H1 (cell line): ENCODE measurements at regions not wholly inside any gene's neighbourhood (a gene's known extent, or its start where the extent isn't known, plus 50 kb on each side); places are given as distances from the start of the nearest gene placed in this dataset.

Experiments used
- CTCF ChIA-PET: fragments of 300-600 bp; sonication (Branson Sonifier 250); formaldehyde crosslinking; loops from one replicate; lab custom pipeline; 2021; ENCODE audit not compliant: partially characterized antibody; lab: Charles Lee
- POLR2A ChIA-PET: fragments of 300-600 bp; sonication (Branson Sonifier 250); formaldehyde crosslinking; loops from one replicate; lab custom pipeline; 2021; ENCODE audit warnings: inconsistent platforms; ENCODE audit not compliant: partially characterized antibody; lab: Charles Lee
- DNase-seq, 2 experiments: peaks; one replicate each; pipeline versions ENCODE4 v3.0.0 to v3.0.0-alpha.2; 2010 to 2022; ENCODE audit warnings: low spot score in 2 of 2, low read depth in 1 of 2, mixed read lengths in 1 of 2
- FAIRE-seq: peaks from 2 replicates; lab custom pipeline; 2011; peaks lifted over from hg19 to GRCh38; lab: Jason Lieb, UNC
- H2AFZ ChIP-seq: 2 replicates; pipeline ENCODE4 v1.8.1; 2012; ENCODE audit warnings: low read length, inconsistent platforms
- H2AK5ac ChIP-seq: 2 replicates; pipeline ENCODE4 v1.6.1; 2013; ENCODE audit warnings: low read depth, low read length
- H2BK120ac ChIP-seq: replicated peaks from 2 replicates; pipeline ENCODE3; 2013; ENCODE audit warnings: low read depth, low read length, inconsistent platforms
- H2BK12ac ChIP-seq: 2 replicates; pipeline ENCODE4 v1.6.1; 2013; ENCODE audit warnings: low read depth, low read length
- H2BK15ac ChIP-seq: 2 replicates; pipeline ENCODE4 v1.6.1; 2013; ENCODE audit warnings: low read length
- H2BK20ac ChIP-seq: 2 replicates; pipeline ENCODE4 v1.6.1; 2013; ENCODE audit warnings: low read length
- H2BK5ac ChIP-seq: 2 replicates; pipeline ENCODE4 v1.6.1; 2013; ENCODE audit warnings: low read depth, low read length
- H3K14ac ChIP-seq: 2 replicates; pipeline ENCODE4 v1.6.1; 2013; ENCODE audit warnings: inconsistent platforms; ENCODE audit not compliant: insufficient read length
- H3K18ac ChIP-seq: 2 replicates; pipeline ENCODE4 v1.6.1; 2013; ENCODE audit warnings: low read length; ENCODE audit errors: extremely low read depth
- H3K23ac ChIP-seq: 2 replicates; pipeline ENCODE4 v1.6.1; 2013; ENCODE audit warnings: inconsistent platforms; ENCODE audit not compliant: insufficient read length
- H3K23me2 ChIP-seq: 2 replicates; pipeline ENCODE4 v1.6.1; 2013; ENCODE audit warnings: low read depth, low read length
- H3K27ac ChIP-seq: 2 replicates; pipeline ENCODE4 v1.6.1; 2011; ENCODE audit warnings: low read depth, low read length, inconsistent platforms
- H3K27me3 ChIP-seq, 4 experiments: replicated peaks in 1 of 4; 1 replicate in 1 of 4; 2 replicates in 3 of 4; pipeline versions ENCODE4 v1.6.1 to v1.8.1; 2011 to 2013; ENCODE audit warnings: low read length in 3 of 4, mild to moderate bottlenecking in 3 of 4, inconsistent platforms in 2 of 4, mixed read lengths in 2 of 4, moderate library complexity in 1 of 4; ENCODE audit not compliant: control insufficient read depth in 3 of 4, insufficient read depth in 3 of 4; ENCODE audit errors: extremely low read depth in 1 of 4
- H3K36me3 ChIP-seq, 4 experiments: 2 replicates each; pipeline versions ENCODE4 v1.6.1 to v1.8.1; 2011 to 2013; ENCODE audit warnings: mild to moderate bottlenecking in 4 of 4, low read length in 3 of 4, moderate library complexity in 2 of 4, control low read depth in 1 of 4, inconsistent platforms in 1 of 4; ENCODE audit not compliant: insufficient read depth in 4 of 4, control insufficient read depth in 2 of 4
- H3K4ac ChIP-seq: replicated peaks from 2 replicates; pipeline ENCODE3; 2013; ENCODE audit warnings: low read length, low read depth, mixed read lengths, inconsistent platforms; ENCODE audit not compliant: insufficient read length
- H3K4me1 ChIP-seq, 4 experiments: replicated peaks in 1 of 4; 1 replicate in 1 of 4; 2 replicates in 3 of 4; pipeline versions ENCODE4 v1.6.1 to v1.8.1; 2011 to 2013; ENCODE audit warnings: low read length in 3 of 4, inconsistent platforms in 2 of 4, mixed read lengths in 1 of 4; ENCODE audit not compliant: insufficient read depth in 4 of 4, control insufficient read depth in 3 of 4
- H3K4me2 ChIP-seq, 2 experiments: 2 replicates each; pipeline versions ENCODE4 v1.6.1 to v1.8.1; 2011 to 2013; ENCODE audit warnings: low read depth in 2 of 2, low read length in 2 of 2, control low read depth in 1 of 2, inconsistent platforms in 1 of 2, mild to moderate bottlenecking in 1 of 2; ENCODE audit not compliant: insufficient read depth in 1 of 2
- H3K4me3 ChIP-seq, 4 experiments: fragments of 200-600, 300-600 bp in 1 of 4; sonication (generic), shearing (Covaris generic), sonication (Bioruptor Twin) in 1 of 4; 2 replicates each; pipeline versions ENCODE4 v1.5.1 to v1.8.1; 2011 to 2016; ENCODE audit warnings: low read length in 4 of 4, low read depth in 3 of 4, control low read depth in 2 of 4, inconsistent platforms in 2 of 4, mild to moderate bottlenecking in 2 of 4, mixed read lengths in 1 of 4, moderate library complexity in 1 of 4; ENCODE audit not compliant: insufficient read depth in 2 of 4; ENCODE audit errors: extremely low read depth in 1 of 4
- H3K56ac ChIP-seq: replicated peaks from 2 replicates; pipeline ENCODE3; 2013; ENCODE audit warnings: low read depth, mild to moderate bottlenecking, mixed read lengths, low read length, inconsistent platforms; ENCODE audit not compliant: insufficient read length
- H3K79me1 ChIP-seq: 2 replicates; pipeline ENCODE4 v1.6.1; 2013; ENCODE audit warnings: low read depth, low read length, control low read depth
- H3K79me2 ChIP-seq, 2 experiments: 2 replicates each; pipeline versions ENCODE4 v1.6.1 to v1.8.1; 2012 to 2013; ENCODE audit warnings: low read length in 2 of 2, mild to moderate bottlenecking in 2 of 2, inconsistent platforms in 1 of 2; ENCODE audit not compliant: insufficient read depth in 2 of 2, control insufficient read depth in 1 of 2
- H3K9ac ChIP-seq, 4 experiments: replicated peaks in 1 of 4; 1 replicate in 1 of 4; 2 replicates in 3 of 4; pipeline versions ENCODE4 v1.6.1 to v1.8.1; 2011 to 2013; ENCODE audit warnings: low read depth in 3 of 4, low read length in 3 of 4, control low read depth in 2 of 4, mild to moderate bottlenecking in 2 of 4, moderate library complexity in 2 of 4, inconsistent platforms in 1 of 4; ENCODE audit errors: extremely low read depth in 1 of 4
- H3K9me3 ChIP-seq, 2 experiments: 2 replicates each; pipeline versions ENCODE4 v1.6.1 to v1.8.1; 2012 to 2013; ENCODE audit warnings: mild to moderate bottlenecking in 2 of 2, moderate library complexity in 2 of 2, control low read depth in 1 of 2, inconsistent platforms in 1 of 2, low read depth in 1 of 2, low read length in 1 of 2, mixed read lengths in 1 of 2; ENCODE audit not compliant: insufficient read depth in 2 of 2
- H4K20me1 ChIP-seq, 2 experiments: replicated peaks in 1 of 2; 2 replicates each; pipeline versions ENCODE3 to v1.8.1; 2011 to 2013; ENCODE audit warnings: inconsistent platforms in 2 of 2, low read length in 2 of 2, mild to moderate bottlenecking in 1 of 2; ENCODE audit not compliant: insufficient read depth in 2 of 2, control insufficient read depth in 1 of 2
- H4K5ac ChIP-seq: 2 replicates; pipeline ENCODE4 v1.6.1; 2013; ENCODE audit warnings: low read length, low read depth, mixed read lengths, inconsistent platforms; ENCODE audit not compliant: insufficient read length
- H4K8ac ChIP-seq: 2 replicates; pipeline ENCODE4 v1.8.0; 2013; ENCODE audit warnings: mild to moderate bottlenecking, moderate library complexity, low read length, inconsistent platforms; ENCODE audit not compliant: insufficient read depth; ENCODE audit errors: extremely low read depth
- H4K91ac ChIP-seq: replicated peaks from 2 replicates; pipeline ENCODE3; 2013; ENCODE audit warnings: low read length, mixed read lengths, inconsistent platforms; ENCODE audit not compliant: insufficient read length
- WGBS, 2 experiments: shearing (Covaris generic) in 1 of 2; methylation state at CpG; one replicate each; pipeline versions ENCODE4 v1.1.6 to v1.1.7; 2013 to 2015; ENCODE audit warnings: low lambda C conversion rate in 2 of 2, mixed read lengths in 2 of 2, inconsistent platforms in 1 of 2, low coverage in 1 of 2, missing lambda C conversion rate in 1 of 2; ENCODE audit not compliant: insufficient replicate concordance in 2 of 2, insufficient coverage in 1 of 2, insufficient read length in 1 of 2; ENCODE audit errors: extremely low coverage in 1 of 2, missing lambda C conversion rate in 1 of 2; 5-methylcytosine and 5-hydroxymethylcytosine counted together

DNA sequence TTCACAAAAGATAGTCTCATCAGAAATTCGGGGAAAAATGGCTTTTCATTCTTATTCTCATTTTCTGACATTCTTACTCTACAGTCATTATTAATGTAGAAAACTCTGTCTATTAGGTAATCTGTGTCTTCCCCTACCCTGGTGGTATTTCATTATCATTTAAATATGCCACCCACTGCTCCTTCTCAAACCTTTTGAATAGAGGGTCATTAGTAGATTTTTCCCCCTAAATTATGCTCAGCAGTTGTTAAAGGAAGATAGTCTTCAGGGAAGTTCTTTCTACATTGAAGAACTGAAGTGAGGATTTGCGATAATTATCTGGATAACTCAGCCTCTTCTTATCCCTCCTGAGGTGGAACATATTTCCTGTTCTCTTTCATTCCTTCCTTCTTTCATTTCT, 989.5 kb upstream of the RBFOX1 start:
- H4K91ac ChIP-seq, result no peak overlapping the region
- H3K4me1 ChIP-seq, result peaks cover 2 to 31% (median 19%) of the 10 kb centered on the region in 4 experiments; a peak in 5 of 7 replicates
- H3K27ac ChIP-seq, result peak overlapping the region; percentile 2; the same call in 1 of the 2 replicates
- no peak overlapping the region for H2BK12ac ChIP-seq
- H3K14ac ChIP-seq, result no peak overlapping the region
- H3K4me2 ChIP-seq, result peak overlapping the region; percentile 6 to 17; a peak in 1 of 4 replicates
- H3K18ac ChIP-seq, result no peak overlapping the region
- FAIRE-seq, result no peak
- H4K5ac ChIP-seq, result peak overlapping the region; percentile 64
- no peak overlapping the region for H2BK15ac ChIP-seq
- H4K20me1 ChIP-seq, result no peaks in the 10 kb centered on the region
- H3K23me2 ChIP-seq, result no peaks in the 10 kb centered on the region
- no peaks in the 10 kb centered on the region for H3K79me1 ChIP-seq
- no peak overlapping the region for H3K9ac ChIP-seq
- peaks cover 0 to 9% (median 4%) of the 10 kb centered on the region in 4 experiments; a peak in 3 of 8 replicates for H3K36me3 ChIP-seq
- H2AFZ ChIP-seq, result no peak overlapping the region
- 0 out of 2 replicates have a peak overlapping the region, but pooled peaks have one; percentile 96 for H2BK5ac ChIP-seq
- H3K79me2 ChIP-seq, result no peaks in the 10 kb centered on the region
- no peak for DNase-seq
- no peak overlapping the region for H3K56ac ChIP-seq
- H2BK120ac ChIP-seq, result no peak overlapping the region
- H3K4me3 ChIP-seq, result peak overlapping the region in 1 of 4 experiments; percentile 29; a peak in 1 of 8 replicates
- peaks cover 9 to 16% of the 10 kb centered on the region in 2 experiments; a peak in 3 of 4 replicates for H3K9me3 ChIP-seq
- H2AK5ac ChIP-seq, result no peak overlapping the region
- WGBS, 2 experiments, result 3% methylated on average over 2 of the region's 2 CpGs; no CpG with 5 or more reads in 1 of the 2 experiments
- CTCF ChIA-PET, result no interaction called here
- no peak overlapping the region for H3K23ac ChIP-seq
- no peak overlapping the region for H3K4ac ChIP-seq
- H2BK20ac ChIP-seq, result no peak overlapping the region
- H3K27me3 ChIP-seq, result no peaks in the 10 kb centered on the region
- no peak overlapping the region for H4K8ac ChIP-seq
- POLR2A ChIA-PET, result no interaction called here
